GM11168 (cell line): ENCODE measurements at regions not wholly inside any gene's neighbourhood (a gene's known extent, or its start where the extent isn't known, plus 50 kb on each side); places are given as distances from the start of the nearest gene placed in this dataset.

ENCODE experiments used
- in situ Hi-C: fragments of 300-500 bp; cut with MboI; formaldehyde crosslinking; loops from one replicate; pipeline ENCODE4 v1.12.0; 2022; ENCODE audit warnings: low sequenced_read_pairs; ENCODE audit not compliant: unreplicated experiment

GRCh38 chr2:30310371-30310770 lies 79.0 kb downstream of the LBH start:
- in situ Hi-C loops: no loop called here

DNA sequence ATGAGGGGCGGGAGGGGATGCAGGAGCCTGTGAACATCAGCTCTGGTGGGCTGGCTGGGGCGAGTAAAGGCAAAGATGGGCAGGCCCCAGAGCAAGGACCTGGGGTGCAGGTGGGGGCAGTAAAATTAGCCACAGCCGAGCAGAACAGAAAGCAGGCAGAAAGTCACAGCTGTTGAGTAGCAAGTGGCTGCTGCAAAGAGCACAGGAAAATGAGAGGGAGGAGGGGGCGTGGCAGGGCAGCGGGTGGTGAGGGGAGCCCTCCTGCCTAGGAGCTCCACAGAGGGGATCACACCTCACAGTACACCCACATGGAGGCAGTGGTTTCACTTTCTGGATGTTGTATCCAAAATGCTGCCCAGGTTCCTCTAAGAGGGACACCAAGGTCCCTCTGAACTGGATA lies 79.6 kb downstream of the LBH start:
- in situ Hi-C loops: no loop called here

DNA sequence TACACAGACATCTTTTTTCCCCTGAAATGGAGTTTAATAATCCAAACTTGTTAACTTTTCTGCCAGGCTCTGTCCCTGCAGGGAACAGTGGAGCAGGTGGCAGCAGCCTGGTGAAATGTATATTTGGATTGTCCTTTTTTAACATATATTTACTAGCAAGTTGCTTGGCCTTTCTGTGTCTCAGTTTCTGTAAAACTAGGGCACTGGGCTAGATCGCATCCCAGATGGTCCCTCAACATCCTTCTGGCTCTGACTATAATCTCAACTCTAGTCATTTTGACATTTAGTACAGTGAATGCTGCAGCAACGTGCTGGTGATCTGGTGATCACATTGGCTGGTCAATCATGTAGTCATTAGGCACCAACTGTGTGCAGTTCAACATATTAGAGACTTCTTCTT lies 80.4 kb downstream of the LBH start:
- in situ Hi-C loops: no loop called here

GRCh38 chr2:30312916-30313315 lies 81.6 kb downstream of the LBH start:
- in situ Hi-C loops: no loop called here

DNA sequence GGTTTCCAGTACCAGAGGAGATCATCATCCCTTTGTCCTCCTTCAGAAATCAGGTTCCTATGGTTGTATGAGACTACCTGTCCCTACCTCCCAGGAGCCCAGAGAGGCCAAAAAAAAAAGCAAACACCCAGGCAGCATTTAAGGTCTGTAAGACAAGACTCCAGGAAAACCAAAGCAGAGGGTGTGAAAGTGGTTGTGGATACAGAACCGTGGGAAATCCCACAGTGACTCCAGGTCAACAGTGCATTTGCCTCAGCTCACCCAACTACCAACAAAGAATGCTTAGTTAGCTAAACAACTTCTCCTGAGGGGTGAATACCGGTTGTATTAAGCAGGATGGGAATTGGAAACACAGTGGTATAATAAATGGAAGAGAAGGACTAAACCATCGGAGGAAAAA lies 83.6 kb downstream of the LBH start:
- in situ Hi-C loops: no loop called here

GRCh38 chr2:30315391-30316063 lies 84.2 kb downstream of the LBH start:
- in situ Hi-C loops: no loop called here

DNA sequence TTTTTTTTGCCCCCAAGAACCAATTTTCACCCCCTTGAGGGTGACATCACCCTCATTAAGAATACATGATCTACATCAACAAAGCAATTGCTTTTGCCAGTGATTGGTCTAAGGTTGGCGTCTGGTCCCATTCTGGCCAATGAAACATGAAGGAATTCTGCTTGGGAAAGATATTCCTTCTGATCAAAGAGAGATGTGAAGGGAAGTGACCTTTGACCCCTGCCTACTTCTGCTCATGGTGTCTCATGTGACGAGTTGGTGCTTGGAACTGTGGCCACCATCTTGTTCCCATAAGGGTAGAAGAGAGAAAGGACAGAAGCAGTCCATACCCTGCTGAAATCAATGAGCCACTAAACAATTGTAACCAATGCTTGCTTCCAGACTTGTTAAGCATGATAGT lies 85.1 kb downstream of the LBH start:
- in situ Hi-C loops: no loop called here

DNA sequence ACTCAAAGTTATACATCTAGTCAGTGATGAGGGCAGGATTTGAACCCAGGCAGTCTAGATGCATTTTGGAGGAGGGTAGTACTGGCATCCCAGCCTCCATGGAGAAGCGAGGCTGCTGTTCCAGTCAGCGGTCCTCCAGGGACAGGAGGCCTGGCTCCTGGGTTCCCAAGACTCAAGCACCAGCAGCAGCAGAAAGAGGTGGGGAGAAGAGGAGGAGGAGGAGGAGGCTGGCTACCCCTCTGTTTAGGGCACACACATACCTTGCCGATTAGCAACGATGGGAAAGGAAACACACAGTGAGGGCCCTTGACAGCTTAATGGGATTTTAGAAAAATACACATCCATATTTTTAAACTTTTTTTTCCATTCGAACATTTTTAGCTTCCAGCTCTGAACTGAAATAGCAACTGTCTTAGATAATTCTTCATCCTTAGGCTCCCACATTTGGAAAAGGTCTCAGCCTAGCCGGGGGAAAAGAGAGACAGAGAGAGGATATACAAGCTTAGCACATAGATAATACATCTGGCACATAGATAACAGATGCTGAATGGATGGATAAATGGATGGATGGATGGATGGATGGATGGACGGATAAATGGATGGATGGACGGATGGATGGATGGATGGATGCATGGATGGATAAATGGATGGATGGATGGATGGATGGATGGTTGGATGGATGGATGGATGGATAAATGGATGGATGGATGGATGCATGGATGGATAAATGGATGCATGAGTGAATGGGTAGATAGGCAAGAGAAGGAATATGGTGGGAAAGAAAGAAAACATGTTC lies 87.9 kb downstream of the LBH start:
- in situ Hi-C loops: no loop called here

DNA sequence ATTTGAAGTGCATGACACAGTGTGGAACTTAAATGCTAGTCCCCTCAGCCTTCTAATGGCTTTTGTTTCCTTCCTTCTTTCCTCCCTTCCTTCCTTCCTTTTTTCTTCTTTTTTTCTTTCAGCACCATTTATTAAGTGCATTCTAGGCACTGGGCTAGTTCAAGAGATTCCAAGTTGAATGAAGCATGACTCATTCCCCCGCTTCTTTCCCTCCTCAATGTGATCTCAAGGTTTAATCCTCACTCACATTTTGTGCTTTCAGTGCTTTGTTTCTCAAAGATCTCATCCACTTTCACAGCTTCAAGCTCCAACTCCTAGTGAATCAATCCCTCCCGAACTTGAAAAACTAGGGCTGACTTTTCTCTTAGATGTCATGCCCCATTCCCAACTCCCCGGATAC lies 90.1 kb downstream of the LBH start:
- in situ Hi-C loops: no loop called here

DNA sequence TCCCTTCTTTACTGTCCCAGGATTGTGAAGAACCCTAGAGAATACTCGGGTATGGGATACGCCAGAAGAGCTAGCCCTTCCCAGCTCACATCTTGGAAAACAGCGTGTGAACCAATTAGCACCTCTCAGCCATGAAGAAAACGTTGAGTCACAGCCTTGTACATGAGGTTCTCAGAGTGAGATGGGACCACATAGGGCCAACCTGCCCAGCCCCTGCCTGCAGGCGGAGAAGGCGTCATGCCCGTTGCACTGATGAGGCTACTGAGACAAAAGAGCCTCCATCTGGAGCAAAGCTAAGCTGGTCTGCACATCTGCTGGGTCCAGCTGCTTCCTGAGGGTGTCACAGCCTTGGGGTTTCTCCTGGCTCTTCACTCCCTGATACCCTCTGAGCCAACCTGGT lies 92.2 kb downstream of the LBH start:
- in situ Hi-C loops: no loop called here

DNA sequence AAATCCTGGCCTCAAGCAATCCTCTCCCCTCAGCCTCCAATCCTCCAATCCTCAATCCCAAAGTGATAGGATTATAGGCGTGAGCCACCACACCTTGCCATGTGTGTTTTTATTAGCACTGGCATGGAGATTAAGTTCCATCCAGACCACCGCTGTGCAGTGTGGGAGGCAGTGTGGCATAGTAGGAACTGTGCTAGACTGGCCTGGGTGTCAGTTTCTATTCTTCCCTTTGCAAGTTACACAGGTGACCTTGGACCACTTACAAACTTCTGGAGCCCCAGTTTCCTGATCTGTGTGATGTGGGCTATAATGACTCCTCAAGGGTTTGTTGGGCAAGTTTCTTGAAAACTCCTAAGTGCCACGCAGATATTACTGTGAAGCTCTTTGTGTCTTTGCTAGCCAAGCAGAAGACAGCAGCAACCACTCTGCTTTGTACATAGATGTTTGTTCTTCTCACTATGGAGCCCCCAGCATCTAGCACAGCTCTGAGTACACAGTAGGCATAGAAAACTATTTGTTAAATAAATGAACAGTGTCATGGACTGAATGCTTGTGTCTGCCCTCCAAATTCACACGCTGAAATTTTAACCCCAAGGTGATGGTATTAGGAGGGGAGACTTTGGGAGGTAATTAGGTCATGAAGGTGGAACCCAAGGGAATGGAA lies 93.0 kb downstream of the LBH start:
- in situ Hi-C loops: no loop called here

DNA sequence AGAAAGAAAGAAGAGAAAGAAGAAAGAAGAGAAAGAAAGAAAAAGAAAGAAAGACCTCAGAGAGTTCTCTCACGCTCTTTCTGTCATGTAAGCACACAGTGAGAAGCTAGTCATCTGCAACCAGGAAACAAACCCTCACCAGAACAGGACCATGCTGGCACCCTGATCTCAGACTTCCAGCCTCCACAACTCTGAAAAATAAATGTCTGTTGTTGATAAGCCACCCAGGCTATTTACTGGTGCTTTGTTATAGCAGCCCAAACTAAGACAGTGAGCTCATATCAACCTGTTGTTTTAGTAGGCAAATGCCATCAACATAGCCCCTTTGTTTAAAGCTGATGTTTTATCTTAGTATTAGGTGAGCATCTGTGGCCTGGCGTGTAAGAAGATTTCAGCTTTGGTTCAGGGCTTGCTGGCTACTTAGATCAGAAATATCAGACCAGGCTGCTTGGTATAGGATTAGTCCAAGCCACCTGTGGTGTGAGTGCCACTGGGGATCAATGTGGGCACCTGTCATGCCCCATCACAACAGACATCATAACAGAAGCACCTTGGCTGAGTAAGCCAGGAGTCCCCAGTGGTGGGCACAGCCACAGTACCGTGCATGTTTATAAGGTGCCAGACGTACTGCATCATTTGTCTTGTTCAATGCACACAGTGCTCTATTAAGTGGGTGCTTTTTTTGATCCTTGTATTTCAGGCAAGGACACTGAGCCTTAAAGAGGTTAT lies 94.4 kb downstream of the LBH start:
- in situ Hi-C loops: no loop called here

DNA sequence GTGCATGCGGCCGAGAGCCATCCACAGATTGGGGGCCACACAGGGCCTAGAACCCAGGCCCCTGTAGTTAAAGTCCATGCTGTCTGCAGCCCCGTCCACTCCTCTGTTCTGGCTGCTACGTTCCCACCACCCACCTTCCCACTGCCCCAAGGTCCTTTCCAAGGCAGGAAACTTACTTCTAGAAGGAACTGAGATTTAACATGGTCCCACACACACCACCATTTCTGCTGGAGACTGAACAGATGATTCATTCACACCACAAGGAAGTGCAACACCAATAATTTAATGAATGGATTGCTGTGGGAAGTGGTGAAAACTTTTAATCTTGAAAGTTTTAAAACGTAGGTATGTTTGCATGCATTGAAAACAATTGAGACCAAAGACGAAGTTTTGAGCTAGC lies 95.2 kb downstream of the LBH start:
- in situ Hi-C loops: no loop called here

DNA sequence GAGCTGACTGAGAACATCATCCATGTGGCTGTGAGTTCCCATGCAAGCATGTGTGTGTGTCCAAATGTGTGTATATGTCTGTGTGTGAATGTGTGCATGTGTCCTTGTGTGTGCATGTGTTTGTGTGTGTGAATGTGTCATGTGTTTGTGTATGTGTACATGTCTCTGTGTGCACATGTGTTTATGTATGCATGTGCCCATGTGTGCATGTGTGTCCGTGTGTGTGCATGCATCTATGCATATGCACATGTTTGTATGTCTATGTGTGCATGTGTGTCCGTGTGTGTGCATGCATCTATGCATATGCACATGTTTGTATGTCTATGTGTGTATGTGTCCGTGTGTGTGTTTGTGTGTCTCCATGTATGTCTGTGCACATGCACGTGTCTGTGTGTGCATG lies 99.7 kb downstream of the LBH start:
- in situ Hi-C loops: loop anchor here (10.0 kb wide), 1 partner anchor 124 kb away; no protein-coding TSS in a partner anchor

DNA sequence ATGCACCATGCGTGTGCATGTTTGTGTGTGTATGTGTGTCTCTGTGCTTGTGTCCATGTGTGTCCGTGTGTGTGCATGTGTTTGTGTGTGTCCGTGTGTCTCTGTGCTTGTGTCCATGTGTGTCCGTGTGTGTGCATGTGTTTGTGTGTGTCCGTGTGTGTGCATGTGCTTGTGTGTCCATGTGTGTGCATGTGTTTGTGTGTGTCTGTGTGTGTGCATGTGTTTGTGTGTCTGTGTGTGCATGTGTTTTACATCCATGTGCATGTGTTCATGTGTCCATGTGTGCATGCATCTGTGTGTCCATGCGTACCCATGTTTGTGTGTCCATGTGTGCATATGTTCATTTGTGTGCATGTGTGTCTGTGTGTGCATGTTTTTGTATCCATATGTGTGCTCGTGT lies 100.5 kb downstream of the LBH start:
- in situ Hi-C loops: loop anchor here (10.0 kb wide), 1 partner anchor 123 kb away; no protein-coding TSS in a partner anchor

DNA sequence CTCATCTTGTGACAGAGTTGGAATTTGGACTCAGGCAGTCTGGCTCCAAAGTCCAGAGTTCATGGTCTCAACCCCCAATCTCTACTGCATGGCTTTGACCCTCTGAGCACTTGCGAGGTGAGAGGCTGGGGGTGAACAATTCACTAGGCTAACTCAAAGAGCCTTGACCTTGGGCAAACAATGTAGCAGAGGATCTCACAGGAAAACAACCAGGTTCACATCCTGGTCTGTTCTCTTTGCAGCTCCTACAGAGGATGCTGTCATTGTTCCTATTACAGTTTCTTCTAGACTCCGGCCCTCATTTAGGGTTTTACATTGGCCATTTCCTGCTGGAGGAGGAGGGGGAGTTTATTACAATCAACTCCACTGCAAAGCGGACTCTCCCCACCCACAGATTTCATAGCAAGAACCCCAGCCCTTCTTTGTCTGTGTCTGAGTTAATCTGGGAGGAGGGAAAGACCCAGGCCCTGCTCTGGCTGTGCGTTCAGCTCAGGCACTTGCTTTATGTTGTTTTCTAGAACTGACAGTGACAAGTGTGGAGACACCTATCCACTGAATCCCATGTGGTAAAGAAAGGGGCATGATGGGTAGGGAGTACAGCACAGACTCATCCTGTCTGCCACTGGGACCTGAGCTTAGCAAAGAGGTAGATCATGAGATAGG lies 101.6 kb downstream of the LBH start:
- in situ Hi-C loops: loop anchor here (10.0 kb wide), 1 partner anchor 122 kb away; no protein-coding TSS in a partner anchor

- in situ Hi-C loops: loop anchor here (10.0 kb wide), 1 partner anchor 120 kb away; no protein-coding TSS in a partner anchor
Observed at GRCh38 chr2:30334762-30335363, 103.5 kb downstream of the LBH start.

- in situ Hi-C loops: loop anchor here (10.0 kb wide), 1 partner anchor 119 kb away; no protein-coding TSS in a partner anchor
Observed at GRCh38 chr2:30336084-30336483, 104.8 kb downstream of the LBH start.
